Activated CD4-positive, alpha-beta T cell treated with anti-CD3 and anti-CD28 coated beads, Interleukin-2, amount 10 ng/mL, durations not matched to agents 24 days and 14 days (primary cell): ENCODE measurements at regions not wholly inside any gene's neighbourhood (a gene's known extent, or its start where the extent isn't known, plus 50 kb on each side); places are given as distances from the start of the nearest gene placed in this dataset.

Experiments
- DNase-seq: peaks from one replicate; pipeline ENCODE4 v3.0.0; 2022
- H3K27ac Mint-ChIP-seq: one replicate; pipeline ENCODE4 v1.8.0; 2022; ENCODE audit warnings: mild to moderate bottlenecking, mixed read lengths
- H3K27me3 Mint-ChIP-seq: one replicate; pipeline ENCODE4 v1.8.0; 2022; ENCODE audit warnings: mixed read lengths
- H3K36me3 Mint-ChIP-seq: one replicate; pipeline ENCODE4 v1.8.0; 2022; ENCODE audit warnings: low read depth, mild to moderate bottlenecking, mixed read lengths
- H3K4me1 Mint-ChIP-seq: one replicate; pipeline ENCODE4 v1.8.0; 2021; ENCODE audit warnings: mixed read lengths
- H3K4me3 Mint-ChIP-seq: one replicate; pipeline ENCODE4 v1.8.0; 2022; ENCODE audit warnings: mild to moderate bottlenecking, moderate library complexity, mixed read lengths
- H3K9me3 Mint-ChIP-seq: one replicate; pipeline ENCODE4 v1.8.0; 2021; ENCODE audit warnings: mixed read lengths
- intact Hi-C: fragments of 100-400 bp; cut with micrococcal nuclease; formaldehyde crosslinking; loops from one replicate; pipeline ENCODE4 v1.15.1; 2023

- no peaks in the 10 kb centered on the region for H3K27me3 Mint-ChIP-seq
- H3K36me3 Mint-ChIP-seq, result no peaks in the 10 kb centered on the region
- H3K9me3 Mint-ChIP-seq, result no peaks in the 10 kb centered on the region
- no peaks in the 10 kb centered on the region for H3K4me1 Mint-ChIP-seq
- intact Hi-C loops, result no loop called here
- no peak for DNase-seq
- H3K27ac Mint-ChIP-seq, result no peak overlapping the region
- no peak overlapping the region for H3K4me3 Mint-ChIP-seq
These were observed 1932.2 kb upstream of the CELF4 start for GRCh38 chr18:39497821-39498220.

GRCh38 chr18:39496986-39497385 is 1931.4 kb upstream of the CELF4 start:
- Mint-ChIP-seq H3K9me3 (no peaks in the 10 kb centered on the region), H3K36me3 (no peaks in the 10 kb centered on the region), H3K4me3 (no peak overlapping the region), H3K4me1 (no peaks in the 10 kb centered on the region), H3K27me3 (no peaks in the 10 kb centered on the region), H3K27ac (no peak overlapping the region)
- intact Hi-C loops, result no loop called here
- no peak for DNase-seq

GRCh38 chr18:39494211-39494896 is 1928.8 kb upstream of the CELF4 start:
- peaks cover 6% of the 10 kb centered on the region for H3K9me3 Mint-ChIP-seq
- H3K36me3 Mint-ChIP-seq, result no peaks in the 10 kb centered on the region
- no peaks in the 10 kb centered on the region for H3K27me3 Mint-ChIP-seq
- no peaks in the 10 kb centered on the region for H3K4me1 Mint-ChIP-seq
- no peak overlapping the region for H3K4me3 Mint-ChIP-seq
- H3K27ac Mint-ChIP-seq, result no peak overlapping the region
- no peak for DNase-seq
- intact Hi-C loops, result no loop called here

- no peaks in the 10 kb centered on the region for H3K4me1 Mint-ChIP-seq
- intact Hi-C loops, result no loop called here
- H3K27ac Mint-ChIP-seq, result no peak overlapping the region
- no peaks in the 10 kb centered on the region for H3K27me3 Mint-ChIP-seq
- no peak for DNase-seq
- H3K4me3 Mint-ChIP-seq, result no peak overlapping the region
- no peaks in the 10 kb centered on the region for H3K36me3 Mint-ChIP-seq
- peaks cover 6% of the 10 kb centered on the region for H3K9me3 Mint-ChIP-seq
These were observed 1925.8 kb upstream of the CELF4 start for GRCh38 chr18:39491408-39491807.

GRCh38 chr18:39489431-39489830 is 1923.8 kb upstream of the CELF4 start:
- Mint-ChIP-seq H3K4me1 (no peaks in the 10 kb centered on the region), H3K27me3 (no peaks in the 10 kb centered on the region), H3K27ac (no peak overlapping the region), H3K4me3 (no peak overlapping the region), H3K36me3 (no peaks in the 10 kb centered on the region), H3K9me3 (peaks cover 6% of the 10 kb centered on the region)
- intact Hi-C loops, result no loop called here
- no peak for DNase-seq

GRCh38 chr18:39487932-39488331 is 1922.3 kb upstream of the CELF4 start:
- Mint-ChIP-seq H3K9me3 (peaks cover 6% of the 10 kb centered on the region), H3K4me3 (no peak overlapping the region), H3K36me3 (no peaks in the 10 kb centered on the region), H3K4me1 (no peaks in the 10 kb centered on the region), H3K27me3 (no peaks in the 10 kb centered on the region), H3K27ac (no peak overlapping the region)
- intact Hi-C loops, result no loop called here
- DNase-seq, result no peak

GRCh38 chr18:39486268-39486667 is 1920.7 kb upstream of the CELF4 start:
- Mint-ChIP-seq H3K4me3 (no peak overlapping the region), H3K9me3 (peaks cover 6% of the 10 kb centered on the region), H3K27ac (no peak overlapping the region), H3K27me3 (no peaks in the 10 kb centered on the region), H3K4me1 (no peaks in the 10 kb centered on the region), H3K36me3 (no peaks in the 10 kb centered on the region)
- no peak for DNase-seq
- intact Hi-C loops, result no loop called here

- Mint-ChIP-seq H3K27me3 (no peaks in the 10 kb centered on the region), H3K27ac (no peak overlapping the region), H3K4me3 (no peak overlapping the region), H3K9me3 (peaks cover 5% of the 10 kb centered on the region), H3K36me3 (no peaks in the 10 kb centered on the region), H3K4me1 (no peaks in the 10 kb centered on the region)
- intact Hi-C loops, result no loop called here
- DNase-seq, result no peak
These were observed 1920.1 kb upstream of the CELF4 start for GRCh38 chr18:39485696-39486095.

- Mint-ChIP-seq H3K4me3 (no peak overlapping the region), H3K9me3 (no peaks in the 10 kb centered on the region), H3K27ac (no peak overlapping the region), H3K36me3 (no peaks in the 10 kb centered on the region), H3K27me3 (no peaks in the 10 kb centered on the region), H3K4me1 (no peaks in the 10 kb centered on the region)
- intact Hi-C loops, result no loop called here
- DNase-seq, result no peak
These were observed 1915.7 kb upstream of the CELF4 start for GRCh38 chr18:39481281-39481680.

- Mint-ChIP-seq H3K4me1 (no peaks in the 10 kb centered on the region), H3K36me3 (no peaks in the 10 kb centered on the region), H3K27ac (no peak overlapping the region), H3K4me3 (no peak overlapping the region), H3K27me3 (no peaks in the 10 kb centered on the region), H3K9me3 (no peaks in the 10 kb centered on the region)
- no peak for DNase-seq
- intact Hi-C loops, result no loop called here
These were observed 1915.0 kb upstream of the CELF4 start for GRCh38 chr18:39480494-39481195.

- H3K27ac Mint-ChIP-seq, result no peak overlapping the region
- intact Hi-C loops, result no loop called here
- H3K4me3 Mint-ChIP-seq, result no peak overlapping the region
- H3K36me3 Mint-ChIP-seq, result no peaks in the 10 kb centered on the region
- no peak for DNase-seq
- H3K9me3 Mint-ChIP-seq, result peaks cover 3% of the 10 kb centered on the region
- H3K27me3 Mint-ChIP-seq, result no peaks in the 10 kb centered on the region
- no peaks in the 10 kb centered on the region for H3K4me1 Mint-ChIP-seq
These were observed 1898.4 kb upstream of the CELF4 start for GRCh38 chr18:39464006-39464405.

GRCh38 chr18:39462436-39462835 is 1896.8 kb upstream of the CELF4 start:
- no peak for DNase-seq
- no peaks in the 10 kb centered on the region for H3K4me1 Mint-ChIP-seq
- H3K27me3 Mint-ChIP-seq, result no peaks in the 10 kb centered on the region
- H3K4me3 Mint-ChIP-seq, result no peak overlapping the region
- no peak overlapping the region for H3K27ac Mint-ChIP-seq
- intact Hi-C loops, result no loop called here
- peaks cover 3% of the 10 kb centered on the region for H3K9me3 Mint-ChIP-seq
- no peaks in the 10 kb centered on the region for H3K36me3 Mint-ChIP-seq

GRCh38 chr18:39460136-39460535 is 1894.5 kb upstream of the CELF4 start:
- H3K4me1 Mint-ChIP-seq, result no peaks in the 10 kb centered on the region
- no peaks in the 10 kb centered on the region for H3K27me3 Mint-ChIP-seq
- DNase-seq, result no peak
- H3K4me3 Mint-ChIP-seq, result no peak overlapping the region
- intact Hi-C loops, result no loop called here
- H3K9me3 Mint-ChIP-seq, result peaks cover 3% of the 10 kb centered on the region
- no peak overlapping the region for H3K27ac Mint-ChIP-seq
- H3K36me3 Mint-ChIP-seq, result no peaks in the 10 kb centered on the region

- intact Hi-C loops, result no loop called here
- no peak for DNase-seq
- H3K27ac Mint-ChIP-seq, result no peak overlapping the region
- H3K27me3 Mint-ChIP-seq, result no peaks in the 10 kb centered on the region
- H3K9me3 Mint-ChIP-seq, result no peaks in the 10 kb centered on the region
- H3K36me3 Mint-ChIP-seq, result no peaks in the 10 kb centered on the region
- no peaks in the 10 kb centered on the region for H3K4me1 Mint-ChIP-seq
- H3K4me3 Mint-ChIP-seq, result no peak overlapping the region
These were observed 1889.7 kb upstream of the CELF4 start for GRCh38 chr18:39455285-39455684.

- intact Hi-C loops, result no loop called here
- no peak for DNase-seq
- no peak overlapping the region for H3K4me3 Mint-ChIP-seq
- H3K27ac Mint-ChIP-seq, result no peak overlapping the region
- no peaks in the 10 kb centered on the region for H3K9me3 Mint-ChIP-seq
- H3K4me1 Mint-ChIP-seq, result no peaks in the 10 kb centered on the region
- H3K27me3 Mint-ChIP-seq, result no peaks in the 10 kb centered on the region
- no peaks in the 10 kb centered on the region for H3K36me3 Mint-ChIP-seq
These were observed 1889.3 kb upstream of the CELF4 start for GRCh38 chr18:39454866-39455265.
